Loucy (cell line): ENCODE measurements at regions not wholly inside any gene's neighbourhood (a gene's known extent, or its start where the extent isn't known, plus 50 kb on each side); places are given as distances from the start of the nearest gene placed in this dataset.

Source experiments
- EZH2phosphoT487 ChIP-seq: fragments of 200-600 bp; IDR thresholded peaks from 2 replicates; pipeline ENCODE4 v1.6.1; 2018; ENCODE audit warnings: antibody characterized with exemption, mild to moderate bottlenecking, moderate library complexity, borderline replicate concordance
- TF ChIP-seq, protein P1 (sequence below): fragments of 200-600 bp; sonication (generic); conservative IDR thresholded peaks from 2 replicates; pipeline ENCODE4 v1.5.1; 2014; ENCODE audit warnings: mild to moderate bottlenecking, antibody characterized with exemption, low read length

DNA sequence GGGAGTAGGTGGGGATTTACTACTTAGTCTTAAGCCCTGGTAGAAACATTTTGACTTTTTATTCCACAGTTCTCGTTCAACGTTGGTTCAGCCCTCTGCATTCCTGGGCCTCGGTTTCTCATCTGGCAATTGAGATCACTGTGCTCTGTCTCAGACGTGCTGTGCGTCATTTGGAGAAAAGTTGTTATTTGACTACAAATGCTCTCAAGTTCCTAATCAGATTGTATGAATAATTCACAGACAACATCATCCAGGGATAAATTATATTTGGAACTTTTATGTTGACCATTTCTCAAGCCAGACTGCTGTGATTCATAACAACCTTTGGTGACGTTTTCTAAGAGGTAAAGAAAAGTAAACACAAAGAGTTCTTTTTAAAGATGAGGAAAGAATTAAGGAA is 69.2 kb downstream of the BLID start:
- TF ChIP-seq, protein P1, sequence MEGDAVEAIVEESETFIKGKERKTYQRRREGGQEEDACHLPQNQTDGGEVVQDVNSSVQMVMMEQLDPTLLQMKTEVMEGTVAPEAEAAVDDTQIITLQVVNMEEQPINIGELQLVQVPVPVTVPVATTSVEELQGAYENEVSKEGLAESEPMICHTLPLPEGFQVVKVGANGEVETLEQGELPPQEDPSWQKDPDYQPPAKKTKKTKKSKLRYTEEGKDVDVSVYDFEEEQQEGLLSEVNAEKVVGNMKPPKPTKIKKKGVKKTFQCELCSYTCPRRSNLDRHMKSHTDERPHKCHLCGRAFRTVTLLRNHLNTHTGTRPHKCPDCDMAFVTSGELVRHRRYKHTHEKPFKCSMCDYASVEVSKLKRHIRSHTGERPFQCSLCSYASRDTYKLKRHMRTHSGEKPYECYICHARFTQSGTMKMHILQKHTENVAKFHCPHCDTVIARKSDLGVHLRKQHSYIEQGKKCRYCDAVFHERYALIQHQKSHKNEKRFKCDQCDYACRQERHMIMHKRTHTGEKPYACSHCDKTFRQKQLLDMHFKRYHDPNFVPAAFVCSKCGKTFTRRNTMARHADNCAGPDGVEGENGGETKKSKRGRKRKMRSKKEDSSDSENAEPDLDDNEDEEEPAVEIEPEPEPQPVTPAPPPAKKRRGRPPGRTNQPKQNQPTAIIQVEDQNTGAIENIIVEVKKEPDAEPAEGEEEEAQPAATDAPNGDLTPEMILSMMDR: no peak
- no peak for TF ChIP-seq EZH2phosphoT487
